DOHH2 (cell line): ENCODE measurements at regions not wholly inside any gene's neighbourhood (a gene's known extent, or its start where the extent isn't known, plus 50 kb on each side); places are given as distances from the start of the nearest gene placed in this dataset.

ENCODE experiments used
- H3F3A ChIP-seq: fragments of 200-600 bp; sonication (generic), shearing (Covaris generic); 2 replicates; pipeline ENCODE4 v1.6.0; 2016; ENCODE audit warnings: antibody characterized with exemption, mild to moderate bottlenecking; ENCODE audit not compliant: control insufficient read depth, insufficient read depth
- H3K27ac ChIP-seq: fragments of 200-600 bp; sonication (generic); 2 replicates; pipeline ENCODE4 v1.5.1; 2014; ENCODE audit warnings: low read depth, mild to moderate bottlenecking, low read length, moderate library complexity
- H3K27me3 ChIP-seq: fragments of 200-600 bp; sonication (generic); 2 replicates; pipeline ENCODE4 v1.6.1; 2014; ENCODE audit warnings: mild to moderate bottlenecking, low read length, mixed read lengths; ENCODE audit not compliant: control insufficient read depth
- H3K36me3 ChIP-seq: fragments of 200-600 bp; sonication (generic); 2 replicates; pipeline ENCODE4 v1.6.1; 2014; ENCODE audit warnings: mild to moderate bottlenecking, low read length, moderate library complexity, mixed read lengths; ENCODE audit not compliant: control insufficient read depth
- H3K4me1 ChIP-seq: fragments of 200-600 bp; sonication (generic); 2 replicates; pipeline ENCODE4 v1.6.1; 2014; ENCODE audit warnings: mild to moderate bottlenecking, low read length, mixed read lengths; ENCODE audit not compliant: control insufficient read depth
- H3K4me2 ChIP-seq: fragments of 200-600 bp; sonication (generic); 2 replicates; pipeline ENCODE4 v1.6.0; 2014; ENCODE audit warnings: mild to moderate bottlenecking, low read length, moderate library complexity
- H3K4me3 ChIP-seq: fragments of 200-600 bp; sonication (generic); 2 replicates; pipeline ENCODE4 v1.5.1; 2014; ENCODE audit warnings: mild to moderate bottlenecking, low read length, mixed read lengths
- H3K79me2 ChIP-seq: fragments of 200-600 bp; sonication (generic); 2 replicates; pipeline ENCODE4 v1.6.1; 2014; ENCODE audit warnings: mild to moderate bottlenecking, low read length, mixed read lengths; ENCODE audit not compliant: control insufficient read depth
- H3K9me2 ChIP-seq: fragments of 200-600 bp; sonication (generic); replicated peaks from 2 replicates; pipeline ENCODE4 v1.6.1; 2014; ENCODE audit warnings: mild to moderate bottlenecking, low read length, mixed read lengths; ENCODE audit not compliant: control insufficient read depth
- H3K9me3 ChIP-seq: fragments of 200-600 bp; sonication (generic); 2 replicates; pipeline ENCODE4 v1.6.1; 2014; ENCODE audit warnings: antibody characterized with exemption, low read length, mixed read lengths; ENCODE audit not compliant: control insufficient read depth, insufficient read depth
- H4K20me1 ChIP-seq: fragments of 200-600 bp; sonication (generic); 2 replicates; pipeline ENCODE4 v1.6.0; 2014; ENCODE audit warnings: low read depth, mild to moderate bottlenecking, antibody characterized with exemption, low read length, moderate library complexity; ENCODE audit not compliant: control insufficient read depth, insufficient read depth
- EZH2phosphoT487 ChIP-seq: fragments of 200-600 bp; sonication (generic); IDR thresholded peaks from 2 replicates; pipeline ENCODE4 v1.6.1; 2017; ENCODE audit warnings: borderline replicate concordance, mild to moderate bottlenecking, antibody characterized with exemption, low read length, moderate library complexity, mixed read lengths
- TF ChIP-seq, protein P1 (sequence below): fragments of 200-600 bp; sonication (generic); IDR thresholded peaks from one replicate; pipeline ENCODE4 v1.5.1; 2014; ENCODE audit warnings: antibody characterized with exemption, mild to moderate bottlenecking, low read depth, low read length; ENCODE audit not compliant: poor library complexity, severe bottlenecking

DNA sequence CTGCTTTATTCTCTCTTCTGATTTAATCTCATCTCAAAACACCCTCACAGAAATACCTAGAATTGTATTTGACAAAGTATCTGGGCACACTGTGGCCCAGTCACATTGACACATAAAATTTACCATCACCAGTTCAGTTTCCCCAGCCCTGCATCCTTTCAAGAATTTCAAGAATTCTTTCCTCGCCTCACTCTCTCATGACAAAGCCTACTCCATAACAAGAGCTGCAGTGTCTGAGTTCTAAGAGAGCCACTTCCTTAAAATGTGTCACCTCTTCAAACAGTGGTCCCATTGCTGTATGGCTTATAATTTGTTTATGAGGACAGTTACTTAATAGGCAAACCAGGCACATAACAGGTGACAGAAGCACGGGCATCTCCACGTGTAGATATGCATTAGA is 90.9 kb upstream of the STK39 start:
- no peak for TF ChIP-seq EZH2phosphoT487
- TF ChIP-seq, protein P1, sequence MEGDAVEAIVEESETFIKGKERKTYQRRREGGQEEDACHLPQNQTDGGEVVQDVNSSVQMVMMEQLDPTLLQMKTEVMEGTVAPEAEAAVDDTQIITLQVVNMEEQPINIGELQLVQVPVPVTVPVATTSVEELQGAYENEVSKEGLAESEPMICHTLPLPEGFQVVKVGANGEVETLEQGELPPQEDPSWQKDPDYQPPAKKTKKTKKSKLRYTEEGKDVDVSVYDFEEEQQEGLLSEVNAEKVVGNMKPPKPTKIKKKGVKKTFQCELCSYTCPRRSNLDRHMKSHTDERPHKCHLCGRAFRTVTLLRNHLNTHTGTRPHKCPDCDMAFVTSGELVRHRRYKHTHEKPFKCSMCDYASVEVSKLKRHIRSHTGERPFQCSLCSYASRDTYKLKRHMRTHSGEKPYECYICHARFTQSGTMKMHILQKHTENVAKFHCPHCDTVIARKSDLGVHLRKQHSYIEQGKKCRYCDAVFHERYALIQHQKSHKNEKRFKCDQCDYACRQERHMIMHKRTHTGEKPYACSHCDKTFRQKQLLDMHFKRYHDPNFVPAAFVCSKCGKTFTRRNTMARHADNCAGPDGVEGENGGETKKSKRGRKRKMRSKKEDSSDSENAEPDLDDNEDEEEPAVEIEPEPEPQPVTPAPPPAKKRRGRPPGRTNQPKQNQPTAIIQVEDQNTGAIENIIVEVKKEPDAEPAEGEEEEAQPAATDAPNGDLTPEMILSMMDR, result no peak
- Histone ChIP-seq H4K20me1 (no peaks in the 10 kb centered on the region), H3K79me2 (no peaks in the 10 kb centered on the region), H3K36me3 (no peaks in the 10 kb centered on the region), H3K4me2 (no peak overlapping the region), H3K9me2 (no peaks in the 10 kb centered on the region), H3K4me1 (no peaks in the 10 kb centered on the region), H3K4me3 (no peak overlapping the region), H3F3A (no peaks in the 10 kb centered on the region), H3K27me3 (peaks cover 11% of the 10 kb centered on the region), H3K27ac (no peak overlapping the region), H3K9me3 (no peaks in the 10 kb centered on the region)

DNA sequence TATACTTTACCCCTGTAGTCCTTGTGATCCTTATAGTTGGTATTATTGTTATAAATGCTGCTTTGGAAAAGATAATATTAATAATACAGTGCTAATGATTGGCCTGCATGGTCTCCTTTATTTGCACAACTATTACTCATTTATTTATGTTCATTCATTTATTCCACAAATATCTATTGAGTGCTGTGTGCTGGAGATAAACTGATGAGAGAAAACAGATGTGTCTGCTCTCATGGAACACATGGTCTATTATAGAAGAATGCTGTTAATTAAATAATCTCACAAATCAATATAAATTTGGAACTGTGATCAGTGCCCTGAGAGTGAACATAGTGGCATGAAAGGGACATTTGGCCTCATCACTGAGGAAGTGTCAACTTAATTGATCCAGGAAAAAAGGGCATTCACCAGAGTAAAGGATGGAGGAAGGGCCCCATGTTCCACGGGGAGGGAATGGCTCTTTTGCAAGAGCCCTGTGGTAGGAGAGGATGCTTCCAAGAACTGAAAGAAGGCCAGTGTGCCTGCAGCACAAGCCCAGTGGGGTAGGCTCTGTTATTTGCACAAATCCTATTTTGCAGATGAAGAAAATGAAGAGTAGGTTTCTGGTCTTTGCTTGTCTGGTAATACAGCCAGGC is 91.5 kb upstream of the STK39 start:
- Histone ChIP-seq H3K9me3 (no peaks in the 10 kb centered on the region), H4K20me1 (no peaks in the 10 kb centered on the region), H3F3A (no peaks in the 10 kb centered on the region), H3K4me3 (no peak overlapping the region), H3K4me1 (no peaks in the 10 kb centered on the region), H3K27me3 (peaks cover 11% of the 10 kb centered on the region), H3K36me3 (no peaks in the 10 kb centered on the region), H3K27ac (no peak overlapping the region), H3K4me2 (no peak overlapping the region), H3K79me2 (no peaks in the 10 kb centered on the region), H3K9me2 (no peaks in the 10 kb centered on the region)
- TF ChIP-seq EZH2phosphoT487, result no peak
- TF ChIP-seq, protein P1, result no peak

GRCh38 chr2:168340931-168341330 is 93.5 kb upstream of the STK39 start:
- H3K27me3 ChIP-seq, result peaks cover 11% of the 10 kb centered on the region
- no peak overlapping the region for H3K4me2 ChIP-seq
- peaks cover 8% of the 10 kb centered on the region for H3K4me1 ChIP-seq
- H4K20me1 ChIP-seq, result no peaks in the 10 kb centered on the region
- H3K9me2 ChIP-seq, result no peaks in the 10 kb centered on the region
- no peaks in the 10 kb centered on the region for H3K9me3 ChIP-seq
- no peaks in the 10 kb centered on the region for H3F3A ChIP-seq
- H3K79me2 ChIP-seq, result no peaks in the 10 kb centered on the region
- TF ChIP-seq, protein P1, result no peak
- TF ChIP-seq EZH2phosphoT487, result no peak
- H3K36me3 ChIP-seq, result no peaks in the 10 kb centered on the region
- H3K4me3 ChIP-seq, result no peak overlapping the region
- no peak overlapping the region for H3K27ac ChIP-seq
